Endodermal cell (in vitro differentiated cells): ENCODE measurements at regions not wholly inside any gene's neighbourhood (a gene's known extent, or its start where the extent isn't known, plus 50 kb on each side); places are given as distances from the start of the nearest gene placed in this dataset.
"Not testable (repeated sequence)": the region's sequence is repeated elsewhere in the genome, so short reads cannot be mapped to it uniquely, and the experiment has no call there.

Experiments used
- DNase-seq: peaks from one replicate; pipeline ENCODE4 v3.0.0-alpha.2; 2017
- H3K27ac ChIP-seq: 2 replicates; pipeline ENCODE4 v1.5.1; 2013; ENCODE audit warnings: mild to moderate bottlenecking, low read depth, low read length, moderate library complexity
- H3K27me3 ChIP-seq: 2 replicates; pipeline ENCODE4 v1.6.1; 2013; ENCODE audit warnings: mild to moderate bottlenecking, low read length, moderate library complexity; ENCODE audit not compliant: insufficient read depth, control insufficient read depth, poor library complexity, severe bottlenecking
- H3K36me3 ChIP-seq: 2 replicates; pipeline ENCODE4 v1.7.0; 2013; ENCODE audit warnings: mild to moderate bottlenecking, low read length, moderate library complexity; ENCODE audit not compliant: control insufficient read depth, insufficient read depth
- H3K4me1 ChIP-seq: one replicate; pipeline ENCODE4 v1.7.0; 2013; ENCODE audit warnings: low read length; ENCODE audit not compliant: control insufficient read depth, insufficient read depth
- H3K4me3 ChIP-seq: 2 replicates; pipeline ENCODE4 v1.5.1; 2013; ENCODE audit warnings: mild to moderate bottlenecking, low read length, moderate library complexity
- H3K9ac ChIP-seq: 2 replicates; pipeline ENCODE4 v1.6.1; 2013; ENCODE audit warnings: mild to moderate bottlenecking, low read length, moderate library complexity; ENCODE audit not compliant: poor library complexity, severe bottlenecking; ENCODE audit errors: extremely low read depth
- H3K9me3 ChIP-seq: 2 replicates; pipeline ENCODE4 v1.6.1; 2013; ENCODE audit warnings: mild to moderate bottlenecking, low read length, moderate library complexity; ENCODE audit not compliant: control insufficient read depth
- H3K27ac Mint-ChIP-seq: 2 replicates; pipeline ENCODE4 v1.8.0; 2020; ENCODE audit warnings: mixed read lengths
- H3K27me3 Mint-ChIP-seq: 2 replicates; pipeline ENCODE4 v1.8.0; 2021; ENCODE audit warnings: mild to moderate bottlenecking, mixed read lengths; ENCODE audit not compliant: insufficient read depth
- H3K36me3 Mint-ChIP-seq: 2 replicates; pipeline ENCODE4 v1.8.0; 2020; ENCODE audit warnings: low read depth, mixed read lengths
- H3K4me1 Mint-ChIP-seq: 2 replicates; pipeline ENCODE4 v1.8.0; 2020; ENCODE audit warnings: mixed read lengths
- H3K4me3 Mint-ChIP-seq: 2 replicates; pipeline ENCODE4 v1.8.0; 2020; ENCODE audit warnings: mild to moderate bottlenecking, moderate library complexity, mixed read lengths
- H3K9me3 Mint-ChIP-seq: 2 replicates; pipeline ENCODE4 v1.8.0; 2020; ENCODE audit warnings: mild to moderate bottlenecking, mixed read lengths
- WGBS, 2 experiments: methylation state at CpG; one replicate each; pipeline versions ENCODE4 v1.1.5 to v1.1.7; 2013; ENCODE audit warnings: missing lambda C conversion rate in 2 of 2, mixed read lengths in 1 of 2; ENCODE audit not compliant: insufficient coverage in 1 of 2, insufficient read length in 1 of 2; 5-methylcytosine and 5-hydroxymethylcytosine counted together
- TF ChIP-seq, protein P1 (sequence below): fragments of 200-600 bp; sonication (generic); conservative IDR thresholded peaks from 2 replicates; pipeline ENCODE4 v1.5.0; 2021; ENCODE audit warnings: antibody characterized with exemption, mild to moderate bottlenecking

- peaks cover 14% of the 10 kb centered on the region for H3K9me3 ChIP-seq
- Mint-ChIP-seq H3K4me1 (no peaks in the 10 kb centered on the region), H3K36me3 (no peaks in the 10 kb centered on the region), H3K27ac (no peak overlapping the region), H3K4me3 (no peak overlapping the region), H3K9me3 (no peaks in the 10 kb centered on the region), H3K27me3 (no peaks in the 10 kb centered on the region)
- TF ChIP-seq, protein P1, sequence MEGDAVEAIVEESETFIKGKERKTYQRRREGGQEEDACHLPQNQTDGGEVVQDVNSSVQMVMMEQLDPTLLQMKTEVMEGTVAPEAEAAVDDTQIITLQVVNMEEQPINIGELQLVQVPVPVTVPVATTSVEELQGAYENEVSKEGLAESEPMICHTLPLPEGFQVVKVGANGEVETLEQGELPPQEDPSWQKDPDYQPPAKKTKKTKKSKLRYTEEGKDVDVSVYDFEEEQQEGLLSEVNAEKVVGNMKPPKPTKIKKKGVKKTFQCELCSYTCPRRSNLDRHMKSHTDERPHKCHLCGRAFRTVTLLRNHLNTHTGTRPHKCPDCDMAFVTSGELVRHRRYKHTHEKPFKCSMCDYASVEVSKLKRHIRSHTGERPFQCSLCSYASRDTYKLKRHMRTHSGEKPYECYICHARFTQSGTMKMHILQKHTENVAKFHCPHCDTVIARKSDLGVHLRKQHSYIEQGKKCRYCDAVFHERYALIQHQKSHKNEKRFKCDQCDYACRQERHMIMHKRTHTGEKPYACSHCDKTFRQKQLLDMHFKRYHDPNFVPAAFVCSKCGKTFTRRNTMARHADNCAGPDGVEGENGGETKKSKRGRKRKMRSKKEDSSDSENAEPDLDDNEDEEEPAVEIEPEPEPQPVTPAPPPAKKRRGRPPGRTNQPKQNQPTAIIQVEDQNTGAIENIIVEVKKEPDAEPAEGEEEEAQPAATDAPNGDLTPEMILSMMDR, result no peak
- H3K36me3 ChIP-seq, result no peaks in the 10 kb centered on the region
- no peaks in the 10 kb centered on the region for H3K27me3 ChIP-seq
- no peaks in the 10 kb centered on the region for H3K4me1 ChIP-seq
- H3K9ac ChIP-seq, result no peak overlapping the region
- no peak overlapping the region for H3K27ac ChIP-seq
- no peak for DNase-seq
- WGBS, 2 experiments, result 89 to 94% methylated on average over 3 of the region's 3 CpGs
- H3K4me3 ChIP-seq, result no peak overlapping the region
Observed at GRCh38 chr7:109699661-109700060, 1130.0 kb downstream of the DNAJB9 start.

DNA sequence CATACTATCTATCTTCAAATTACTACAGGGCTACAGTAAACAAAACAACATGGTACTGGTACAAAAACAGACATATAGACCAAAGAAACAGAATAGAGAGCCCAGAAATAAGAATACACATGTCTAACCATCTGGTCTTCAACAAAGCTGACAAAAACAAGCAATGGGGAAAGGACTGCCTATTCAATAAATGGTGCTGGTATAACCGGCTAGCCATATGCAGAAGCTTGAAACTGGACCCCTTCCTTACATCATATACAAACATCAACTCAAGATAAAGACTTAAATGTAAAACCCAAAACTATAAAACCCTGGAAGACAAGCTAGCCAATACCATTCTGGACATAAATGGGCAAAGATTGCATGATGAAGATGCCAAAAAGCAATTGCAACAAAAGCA, 1143.7 kb downstream of the DNAJB9 start:
- no peaks in the 10 kb centered on the region for H3K36me3 Mint-ChIP-seq
- no peaks in the 10 kb centered on the region for H3K4me1 ChIP-seq
- H3K27ac ChIP-seq, result no peak overlapping the region
- H3K9me3 Mint-ChIP-seq, result no peaks in the 10 kb centered on the region
- no peaks in the 10 kb centered on the region for H3K36me3 ChIP-seq
- H3K9me3 ChIP-seq, result no peaks in the 10 kb centered on the region
- WGBS, 2 experiments, result 95 to 100% methylated on average over 1 of the region's 1 CpG
- no peak overlapping the region for H3K27ac Mint-ChIP-seq
- H3K27me3 Mint-ChIP-seq, result no peaks in the 10 kb centered on the region
- no peak overlapping the region for H3K9ac ChIP-seq
- no peak overlapping the region for H3K4me3 Mint-ChIP-seq
- H3K27me3 ChIP-seq, result no peaks in the 10 kb centered on the region
- TF ChIP-seq, protein P1, result no peak
- no peak overlapping the region for H3K4me3 ChIP-seq
- DNase-seq, result no peak
- no peaks in the 10 kb centered on the region for H3K4me1 Mint-ChIP-seq

DNA sequence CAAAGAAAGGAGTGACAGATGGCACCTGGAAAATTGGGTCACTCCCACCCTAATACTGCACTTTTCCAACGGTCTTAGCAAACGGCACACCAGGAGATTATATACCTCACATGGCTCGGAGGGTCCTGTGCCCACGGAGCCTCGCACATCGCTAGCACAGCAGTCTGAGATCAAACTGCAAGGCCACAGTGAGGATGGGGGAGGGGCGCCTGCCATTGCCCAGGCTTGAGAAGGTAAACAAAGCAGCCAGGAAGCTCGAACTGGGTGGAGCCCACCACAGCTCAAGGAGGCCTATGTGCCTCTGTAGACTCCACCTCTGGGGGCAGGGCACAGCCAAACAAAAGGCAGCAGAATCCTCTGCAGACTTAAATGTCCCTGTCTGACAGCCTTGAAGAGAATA, 1149.7 kb downstream of the DNAJB9 start:
- not testable (repeated sequence) for H3K4me1 ChIP-seq, H3K27me3 Mint-ChIP-seq, H3K4me1 Mint-ChIP-seq, H3K9ac ChIP-seq, H3K4me3 Mint-ChIP-seq, H3K36me3 ChIP-seq, H3K27me3 ChIP-seq, DNase-seq, H3K27ac ChIP-seq, H3K36me3 Mint-ChIP-seq, H3K27ac Mint-ChIP-seq, H3K4me3 ChIP-seq
- H3K9me3 Mint-ChIP-seq, result peaks cover 18% of the 10 kb centered on the region
- H3K9me3 ChIP-seq, result peaks cover 10% of the 10 kb centered on the region
- WGBS, 2 experiments, result 85 to 87% methylated on average over 6 to 8 of the region's 8 CpGs

DNA sequence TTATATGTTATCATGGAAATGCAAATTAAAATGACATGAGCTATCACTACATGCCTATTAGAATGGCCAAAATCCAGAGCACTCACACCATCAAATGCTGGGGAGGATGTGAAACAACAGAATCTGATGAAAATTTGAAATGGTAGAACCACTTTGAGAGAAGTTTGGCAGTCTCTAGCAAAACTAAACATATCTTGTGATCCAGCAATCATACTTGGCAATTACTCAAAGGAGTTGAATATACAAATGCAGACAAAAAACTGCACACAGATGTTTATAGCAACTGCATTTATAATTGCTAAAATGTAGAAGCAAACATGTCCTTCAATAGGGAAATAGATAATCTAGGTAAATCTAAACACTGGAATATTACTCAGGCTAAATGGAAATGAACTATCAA, 1164.9 kb downstream of the DNAJB9 start:
- TF ChIP-seq, protein P1, result no peak
- Mint-ChIP-seq H3K27ac (no peak overlapping the region), H3K4me1 (no peaks in the 10 kb centered on the region), H3K36me3 (peaks cover 2% of the 10 kb centered on the region), H3K9me3 (peaks cover 13% of the 10 kb centered on the region), H3K27me3 (no peaks in the 10 kb centered on the region), H3K4me3 (no peak overlapping the region)
- no peak overlapping the region for H3K27ac ChIP-seq
- no peaks in the 10 kb centered on the region for H3K4me1 ChIP-seq
- H3K9ac ChIP-seq, result no peak overlapping the region
- no peaks in the 10 kb centered on the region for H3K36me3 ChIP-seq
- H3K9me3 ChIP-seq, result no peaks in the 10 kb centered on the region
- no peak overlapping the region for H3K4me3 ChIP-seq
- no peaks in the 10 kb centered on the region for H3K27me3 ChIP-seq
- DNase-seq, result no peak
